Motor neuron (in vitro differentiated cells): ENCODE measurements at regions not wholly inside any gene's neighbourhood (a gene's known extent, or its start where the extent isn't known, plus 50 kb on each side); places are given as distances from the start of the nearest gene placed in this dataset.

Experiments
- ATAC-seq, 8 experiments: fragments of 200-7000 bp; cut with Tn5 transposase; replicated peaks in 6 of 8; 2 replicates each; pipeline ENCODE4 v1.8.0; 2021; ENCODE audit warnings: mild to moderate bottlenecking in 8 of 8, moderate library complexity in 8 of 8
- H3K27ac ChIP-seq, 2 donors: fragments of 250-450 bp; sonication (Bioruptor Pico); 2 replicates each; pipeline ENCODE4 v1.9.0; 2021; ENCODE audit warnings: antibody characterized with exemption in 2 of 2, mild to moderate bottlenecking in 2 of 2, moderate library complexity in 1 of 2
- H3K4me1 ChIP-seq, 2 donors: fragments of 250-450 bp; sonication (Bioruptor Pico); replicated peaks in 1 of 2; 2 replicates each; pipeline ENCODE4 v1.6.1; 2021; ENCODE audit warnings: antibody characterized with exemption in 2 of 2, mild to moderate bottlenecking in 2 of 2, moderate library complexity in 1 of 2
- H3K4me3 ChIP-seq, 5 donors: fragments of 250-450 bp; sonication (Bioruptor Pico); 2 replicates each; pipeline ENCODE4 v1.9.0; 2021; ENCODE audit warnings: antibody characterized with exemption in 5 of 5, mild to moderate bottlenecking in 5 of 5, moderate library complexity in 4 of 5
- WGBS, 10 experiments: fragments of 450-650 bp; shearing (Covaris generic); methylation state at CpG; one replicate each; pipeline ENCODE4 v1.0.0; 2022; 5-methylcytosine and 5-hydroxymethylcytosine counted together
- in situ Hi-C, 9 experiments: fragments of 400-800 bp; cut with MboI; loops; one replicate each; pipeline ENCODE4 v1.15.0; 2021; ENCODE audit warnings: low sequenced_read_pairs in 9 of 9, low pct_unique_long_range_greater_than_20kb in 2 of 9; ENCODE audit not compliant: unreplicated experiment in 9 of 9

GRCh38 chr16:80056324-80056723 lies 455.8 kb upstream of the MAF start:
- Histone ChIP-seq H3K4me1 (no peaks in the 10 kb centered on the region), H3K27ac (no peak overlapping the region), H3K4me3 (no peak overlapping the region)
- 6 to 100% (median 80%) methylated on average over 1 to 3 of the region's 4 CpGs; no CpG with 5 or more reads in 1 of the 10 experiments for WGBS, 10 experiments
- ATAC-seq: no peak
- in situ Hi-C loops: loop anchor here in 1 of 9 experiments (25.0 kb wide), 1 partner anchor 444 kb away; the partner anchor contains the start of gene MAF

GRCh38 chr16:80055831-80056230 lies 455.3 kb upstream of the MAF start:
- in situ Hi-C loops: loop anchor here in 1 of 9 experiments (25.0 kb wide), 1 partner anchor 444 kb away; the partner anchor contains the start of gene MAF
- no peak for ATAC-seq
- Histone ChIP-seq H3K4me3 (no peak overlapping the region), H3K4me1 (no peaks in the 10 kb centered on the region), H3K27ac (no peak overlapping the region)
- 48 to 100% (median 91%) methylated on average over 1 to 3 of the region's 3 CpGs; no CpG with 5 or more reads in 5 of the 10 experiments for WGBS, 10 experiments

- Histone ChIP-seq H3K27ac (no peak overlapping the region), H3K4me1 (no peaks in the 10 kb centered on the region), H3K4me3 (no peak overlapping the region)
- ATAC-seq: no peak
- in situ Hi-C loops: loop anchor here in 1 of 9 experiments (25.0 kb wide), 1 partner anchor 442 kb away; the partner anchor contains the start of gene MAF
- WGBS, 10 experiments: 80 to 100% (median 100%) methylated on average over 1 to 2 of the region's 2 CpGs; no CpG with 5 or more reads in 4 of the 10 experiments
These were observed 454.1 kb upstream of the MAF start for GRCh38 chr16:80054647-80055046.

GRCh38 chr16:80051040-80051439 lies 450.5 kb upstream of the MAF start:
- Histone ChIP-seq H3K27ac (no peak overlapping the region), H3K4me1 (peaks cover 0 to 7% of the 10 kb centered on the region in 2 donors), H3K4me3 (no peak overlapping the region)
- in situ Hi-C loops: loop anchor here in 1 of 9 experiments (25.0 kb wide), 1 partner anchor 439 kb away; the partner anchor contains the start of gene MAF
- WGBS, 10 experiments: 50 to 100% (median 88%) methylated on average over 2 to 8 of the region's 9 CpGs; no CpG with 5 or more reads in 2 of the 10 experiments
- no peak for ATAC-seq

- in situ Hi-C loops: no loop called here
- WGBS, 10 experiments: 0 to 100% (median 76%) methylated on average over 1 of the region's 1 CpG
- Histone ChIP-seq H3K27ac (no peak overlapping the region), H3K4me3 (no peak overlapping the region), H3K4me1 (peaks cover 2 to 22% of the 10 kb centered on the region in 2 donors)
- no peak for ATAC-seq
These were observed 447.7 kb upstream of the MAF start for GRCh38 chr16:80048250-80048649.

- Histone ChIP-seq H3K4me1 (peaks cover 2 to 22% of the 10 kb centered on the region in 2 donors), H3K4me3 (no peak overlapping the region), H3K27ac (no peak overlapping the region)
- peak in 7 of 8 experiments; percentile 39 to 75 (median 49) for ATAC-seq
- WGBS, 10 experiments: 10 to 100% (median 50%) methylated on average over 1 of the region's 1 CpG; no CpG with 5 or more reads in 3 of the 10 experiments
- in situ Hi-C loops: no loop called here
These were observed 447.3 kb upstream of the MAF start for GRCh38 chr16:80047842-80048241.

- no peak overlapping the region for H3K4me3 ChIP-seq
- WGBS, 10 experiments: 77 to 100% (median 100%) methylated on average over 1 to 2 of the region's 2 CpGs; no CpG with 5 or more reads in 5 of the 10 experiments
- no peak for ATAC-seq
- in situ Hi-C loops: no loop called here
- H3K27ac ChIP-seq: no peak overlapping the region
- peaks cover 2 to 22% of the 10 kb centered on the region in 2 donors for H3K4me1 ChIP-seq
These were observed 446.3 kb upstream of the MAF start for GRCh38 chr16:80046848-80047247.

- ATAC-seq: peak in 3 of 8 experiments; percentile 33 to 39 (median 36)
- Histone ChIP-seq H3K4me3 (no peak overlapping the region), H3K27ac (no peak overlapping the region), H3K4me1 (peaks cover 2 to 22% of the 10 kb centered on the region in 2 donors)
- in situ Hi-C loops: no loop called here
- WGBS, 10 experiments: 0 to 57% (median 45%) methylated on average over 1 to 3 of the region's 3 CpGs; no CpG with 5 or more reads in 2 of the 10 experiments
These were observed 445.7 kb upstream of the MAF start for GRCh38 chr16:80046261-80046660.

- Histone ChIP-seq H3K4me3 (no peak overlapping the region), H3K4me1 (peaks cover 2 to 22% of the 10 kb centered on the region in 2 donors), H3K27ac (no peak overlapping the region)
- in situ Hi-C loops: no loop called here
- 7 to 81% (median 65%) methylated on average over 3 to 8 of the region's 8 CpGs for WGBS, 10 experiments
- ATAC-seq: peak in 3 of 8 experiments; percentile 13 to 25 (median 21)
These were observed 445.3 kb upstream of the MAF start for GRCh38 chr16:80045861-80046260.

- no peak for ATAC-seq
- 32 to 95% (median 83%) methylated on average over 2 of the region's 2 CpGs; no CpG with 5 or more reads in 1 of the 10 experiments for WGBS, 10 experiments
- H3K27ac ChIP-seq: no peak overlapping the region
- in situ Hi-C loops: no loop called here
- H3K4me3 ChIP-seq: no peak overlapping the region
- H3K4me1 ChIP-seq: peaks cover 2 to 19% of the 10 kb centered on the region in 2 donors
These were observed 440.9 kb upstream of the MAF start for GRCh38 chr16:80041410-80041809.

- ATAC-seq: no peak
- 48 to 100% (median 91%) methylated on average over 1 to 3 of the region's 3 CpGs; no CpG with 5 or more reads in 2 of the 10 experiments for WGBS, 10 experiments
- H3K27ac ChIP-seq: no peak overlapping the region
- in situ Hi-C loops: no loop called here
- peaks cover under 1 to 13% of the 10 kb centered on the region in 2 donors for H3K4me1 ChIP-seq
- no peak overlapping the region for H3K4me3 ChIP-seq
These were observed 440.3 kb upstream of the MAF start for GRCh38 chr16:80040814-80041213.

GRCh38 chr16:80040413-80040812 lies 439.9 kb upstream of the MAF start:
- no peak overlapping the region for H3K4me3 ChIP-seq
- in situ Hi-C loops: no loop called here
- H3K4me1 ChIP-seq: peaks cover 0 to 9% of the 10 kb centered on the region in 2 donors
- no peak for ATAC-seq
- no peak overlapping the region for H3K27ac ChIP-seq

- H3K27ac ChIP-seq: no peak overlapping the region
- no peak for ATAC-seq
- H3K4me1 ChIP-seq: peaks cover 0 to 9% of the 10 kb centered on the region in 2 donors
- H3K4me3 ChIP-seq: no peak overlapping the region
- in situ Hi-C loops: no loop called here
- WGBS, 10 experiments: 21 to 93% (median 63%) methylated on average over 1 to 2 of the region's 2 CpGs; no CpG with 5 or more reads in 3 of the 10 experiments
These were observed 439.2 kb upstream of the MAF start for GRCh38 chr16:80039777-80040176.

- in situ Hi-C loops: no loop called here
These were observed 438.0 kb upstream of the MAF start for GRCh38 chr16:80038566-80038965.

More at GRCh38 chr16:80038566-80038965, 438.0 kb upstream of the MAF start:
- no peak overlapping the region for H3K27ac ChIP-seq
- ATAC-seq: no peak
- H3K4me3 ChIP-seq: no peak overlapping the region
- no peaks in the 10 kb centered on the region for H3K4me1 ChIP-seq
- 19 to 88% (median 76%) methylated on average over 1 to 6 of the region's 6 CpGs; no CpG with 5 or more reads in 2 of the 10 experiments for WGBS, 10 experiments
